H1 (cell line): ENCODE measurements at regions not wholly inside any gene's neighbourhood (a gene's known extent, or its start where the extent isn't known, plus 50 kb on each side); places are given as distances from the start of the nearest gene placed in this dataset.

Source experiments
- CTCF ChIA-PET: fragments of 300-600 bp; sonication (Branson Sonifier 250); formaldehyde crosslinking; loops from one replicate; lab custom pipeline; 2021; ENCODE audit not compliant: partially characterized antibody; lab: Charles Lee
- POLR2A ChIA-PET: fragments of 300-600 bp; sonication (Branson Sonifier 250); formaldehyde crosslinking; loops from one replicate; lab custom pipeline; 2021; ENCODE audit warnings: inconsistent platforms; ENCODE audit not compliant: partially characterized antibody; lab: Charles Lee
- DNase-seq, 2 experiments: peaks; one replicate each; pipeline versions ENCODE4 v3.0.0 to v3.0.0-alpha.2; 2010 to 2022; ENCODE audit warnings: low spot score in 2 of 2, low read depth in 1 of 2, mixed read lengths in 1 of 2
- FAIRE-seq: peaks from 2 replicates; lab custom pipeline; 2011; peaks lifted over from hg19 to GRCh38; lab: Jason Lieb, UNC
- H2AFZ ChIP-seq: 2 replicates; pipeline ENCODE4 v1.8.1; 2012; ENCODE audit warnings: low read length, inconsistent platforms
- H2AK5ac ChIP-seq: 2 replicates; pipeline ENCODE4 v1.6.1; 2013; ENCODE audit warnings: low read depth, low read length
- H2BK120ac ChIP-seq: replicated peaks from 2 replicates; pipeline ENCODE3; 2013; ENCODE audit warnings: low read depth, low read length, inconsistent platforms
- H2BK12ac ChIP-seq: 2 replicates; pipeline ENCODE4 v1.6.1; 2013; ENCODE audit warnings: low read depth, low read length
- H2BK15ac ChIP-seq: 2 replicates; pipeline ENCODE4 v1.6.1; 2013; ENCODE audit warnings: low read length
- H2BK20ac ChIP-seq: 2 replicates; pipeline ENCODE4 v1.6.1; 2013; ENCODE audit warnings: low read length
- H2BK5ac ChIP-seq: 2 replicates; pipeline ENCODE4 v1.6.1; 2013; ENCODE audit warnings: low read depth, low read length
- H3K14ac ChIP-seq: 2 replicates; pipeline ENCODE4 v1.6.1; 2013; ENCODE audit warnings: inconsistent platforms; ENCODE audit not compliant: insufficient read length
- H3K18ac ChIP-seq: 2 replicates; pipeline ENCODE4 v1.6.1; 2013; ENCODE audit warnings: low read length; ENCODE audit errors: extremely low read depth
- H3K23ac ChIP-seq: 2 replicates; pipeline ENCODE4 v1.6.1; 2013; ENCODE audit warnings: inconsistent platforms; ENCODE audit not compliant: insufficient read length
- H3K23me2 ChIP-seq: 2 replicates; pipeline ENCODE4 v1.6.1; 2013; ENCODE audit warnings: low read depth, low read length
- H3K27ac ChIP-seq: 2 replicates; pipeline ENCODE4 v1.6.1; 2011; ENCODE audit warnings: low read depth, low read length, inconsistent platforms
- H3K27me3 ChIP-seq, 4 experiments: replicated peaks in 1 of 4; 1 replicate in 1 of 4; 2 replicates in 3 of 4; pipeline versions ENCODE4 v1.6.1 to v1.8.1; 2011 to 2013; ENCODE audit warnings: low read length in 3 of 4, mild to moderate bottlenecking in 3 of 4, inconsistent platforms in 2 of 4, mixed read lengths in 2 of 4, moderate library complexity in 1 of 4; ENCODE audit not compliant: control insufficient read depth in 3 of 4, insufficient read depth in 3 of 4; ENCODE audit errors: extremely low read depth in 1 of 4
- H3K36me3 ChIP-seq, 4 experiments: 2 replicates each; pipeline versions ENCODE4 v1.6.1 to v1.8.1; 2011 to 2013; ENCODE audit warnings: mild to moderate bottlenecking in 4 of 4, low read length in 3 of 4, moderate library complexity in 2 of 4, control low read depth in 1 of 4, inconsistent platforms in 1 of 4; ENCODE audit not compliant: insufficient read depth in 4 of 4, control insufficient read depth in 2 of 4
- H3K4ac ChIP-seq: replicated peaks from 2 replicates; pipeline ENCODE3; 2013; ENCODE audit warnings: low read length, low read depth, mixed read lengths, inconsistent platforms; ENCODE audit not compliant: insufficient read length
- H3K4me1 ChIP-seq, 4 experiments: replicated peaks in 1 of 4; 1 replicate in 1 of 4; 2 replicates in 3 of 4; pipeline versions ENCODE4 v1.6.1 to v1.8.1; 2011 to 2013; ENCODE audit warnings: low read length in 3 of 4, inconsistent platforms in 2 of 4, mixed read lengths in 1 of 4; ENCODE audit not compliant: insufficient read depth in 4 of 4, control insufficient read depth in 3 of 4
- H3K4me2 ChIP-seq, 2 experiments: 2 replicates each; pipeline versions ENCODE4 v1.6.1 to v1.8.1; 2011 to 2013; ENCODE audit warnings: low read depth in 2 of 2, low read length in 2 of 2, control low read depth in 1 of 2, inconsistent platforms in 1 of 2, mild to moderate bottlenecking in 1 of 2; ENCODE audit not compliant: insufficient read depth in 1 of 2
- H3K4me3 ChIP-seq, 4 experiments: fragments of 200-600, 300-600 bp in 1 of 4; sonication (generic), shearing (Covaris generic), sonication (Bioruptor Twin) in 1 of 4; 2 replicates each; pipeline versions ENCODE4 v1.5.1 to v1.8.1; 2011 to 2016; ENCODE audit warnings: low read length in 4 of 4, low read depth in 3 of 4, control low read depth in 2 of 4, inconsistent platforms in 2 of 4, mild to moderate bottlenecking in 2 of 4, mixed read lengths in 1 of 4, moderate library complexity in 1 of 4; ENCODE audit not compliant: insufficient read depth in 2 of 4; ENCODE audit errors: extremely low read depth in 1 of 4
- H3K56ac ChIP-seq: replicated peaks from 2 replicates; pipeline ENCODE3; 2013; ENCODE audit warnings: low read depth, mild to moderate bottlenecking, mixed read lengths, low read length, inconsistent platforms; ENCODE audit not compliant: insufficient read length
- H3K79me1 ChIP-seq: 2 replicates; pipeline ENCODE4 v1.6.1; 2013; ENCODE audit warnings: low read depth, low read length, control low read depth
- H3K79me2 ChIP-seq, 2 experiments: 2 replicates each; pipeline versions ENCODE4 v1.6.1 to v1.8.1; 2012 to 2013; ENCODE audit warnings: low read length in 2 of 2, mild to moderate bottlenecking in 2 of 2, inconsistent platforms in 1 of 2; ENCODE audit not compliant: insufficient read depth in 2 of 2, control insufficient read depth in 1 of 2
- H3K9ac ChIP-seq, 4 experiments: replicated peaks in 1 of 4; 1 replicate in 1 of 4; 2 replicates in 3 of 4; pipeline versions ENCODE4 v1.6.1 to v1.8.1; 2011 to 2013; ENCODE audit warnings: low read depth in 3 of 4, low read length in 3 of 4, control low read depth in 2 of 4, mild to moderate bottlenecking in 2 of 4, moderate library complexity in 2 of 4, inconsistent platforms in 1 of 4; ENCODE audit errors: extremely low read depth in 1 of 4
- H3K9me3 ChIP-seq, 2 experiments: 2 replicates each; pipeline versions ENCODE4 v1.6.1 to v1.8.1; 2012 to 2013; ENCODE audit warnings: mild to moderate bottlenecking in 2 of 2, moderate library complexity in 2 of 2, control low read depth in 1 of 2, inconsistent platforms in 1 of 2, low read depth in 1 of 2, low read length in 1 of 2, mixed read lengths in 1 of 2; ENCODE audit not compliant: insufficient read depth in 2 of 2
- H4K20me1 ChIP-seq, 2 experiments: replicated peaks in 1 of 2; 2 replicates each; pipeline versions ENCODE3 to v1.8.1; 2011 to 2013; ENCODE audit warnings: inconsistent platforms in 2 of 2, low read length in 2 of 2, mild to moderate bottlenecking in 1 of 2; ENCODE audit not compliant: insufficient read depth in 2 of 2, control insufficient read depth in 1 of 2
- H4K5ac ChIP-seq: 2 replicates; pipeline ENCODE4 v1.6.1; 2013; ENCODE audit warnings: low read length, low read depth, mixed read lengths, inconsistent platforms; ENCODE audit not compliant: insufficient read length
- H4K8ac ChIP-seq: 2 replicates; pipeline ENCODE4 v1.8.0; 2013; ENCODE audit warnings: mild to moderate bottlenecking, moderate library complexity, low read length, inconsistent platforms; ENCODE audit not compliant: insufficient read depth; ENCODE audit errors: extremely low read depth
- H4K91ac ChIP-seq: replicated peaks from 2 replicates; pipeline ENCODE3; 2013; ENCODE audit warnings: low read length, mixed read lengths, inconsistent platforms; ENCODE audit not compliant: insufficient read length
- HDAC6 ChIP-seq: IDR thresholded peaks from one replicate; pipeline ENCODE4 v1.7.1; 2012; ENCODE audit warnings: low read depth, mild to moderate bottlenecking, inconsistent platforms, low read length, moderate library complexity
- NANOG ChIP-seq: IDR thresholded peaks from 2 replicates; pipeline ENCODE4 v1.6.1; 2011; ENCODE audit warnings: low read length, low read depth, mild to moderate bottlenecking, inconsistent platforms; ENCODE audit not compliant: insufficient read depth, poor library complexity, severe bottlenecking
- RXRA ChIP-seq: IDR thresholded peaks from 2 replicates; pipeline ENCODE4 v1.6.1; 2011; ENCODE audit warnings: low read depth, mild to moderate bottlenecking, low read length, moderate library complexity; ENCODE audit not compliant: insufficient read depth
- SIX5 ChIP-seq: IDR thresholded peaks from 2 replicates; pipeline ENCODE4 v1.6.1; 2011; ENCODE audit warnings: mild to moderate bottlenecking, low read depth, low read length
- TCF12 ChIP-seq: IDR thresholded peaks from 2 replicates; pipeline ENCODE4 v1.6.1; 2011; ENCODE audit warnings: low read depth, mild to moderate bottlenecking, low read length
- WGBS, 2 experiments: shearing (Covaris generic) in 1 of 2; methylation state at CpG; one replicate each; pipeline versions ENCODE4 v1.1.6 to v1.1.7; 2013 to 2015; ENCODE audit warnings: low lambda C conversion rate in 2 of 2, mixed read lengths in 2 of 2, inconsistent platforms in 1 of 2, low coverage in 1 of 2, missing lambda C conversion rate in 1 of 2; ENCODE audit not compliant: insufficient replicate concordance in 2 of 2, insufficient coverage in 1 of 2, insufficient read length in 1 of 2; ENCODE audit errors: extremely low coverage in 1 of 2, missing lambda C conversion rate in 1 of 2; 5-methylcytosine and 5-hydroxymethylcytosine counted together
- TF ChIP-seq, protein P1 (sequence below): IDR thresholded peaks from 2 replicates; pipeline ENCODE4 v1.6.1; 2012; ENCODE audit warnings: inconsistent platforms

DNA sequence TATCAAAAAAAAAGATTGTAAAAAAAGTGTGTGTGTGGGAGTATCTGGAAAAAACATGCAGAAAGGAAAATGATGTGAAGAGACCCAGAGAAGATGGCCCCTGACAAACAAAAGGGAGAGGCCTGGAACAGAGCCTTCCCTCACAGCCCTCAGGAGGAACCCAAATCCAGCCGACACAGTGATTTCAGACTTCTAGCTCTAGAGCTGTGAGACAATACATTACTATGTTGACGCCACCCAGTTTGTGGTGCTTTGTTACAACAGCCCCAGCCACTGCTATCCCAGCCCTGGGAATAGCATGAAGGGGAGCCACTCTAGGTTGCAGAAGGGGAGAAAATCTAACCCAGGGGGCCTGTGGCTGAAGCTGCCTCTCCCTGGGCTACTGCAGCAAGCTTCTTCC lies 59.0 kb upstream of the ZBTB7C start:
- Histone ChIP-seq H4K91ac (no peak overlapping the region), H3K23ac (no peak overlapping the region), H3K4me2 (no peak overlapping the region), H2BK15ac (no peak overlapping the region), H3K56ac (no peak overlapping the region), H3K18ac (no peak overlapping the region), H3K14ac (no peak overlapping the region), H3K4me1 (no peaks in the 10 kb centered on the region), H3K27ac (no peak overlapping the region), H3K4me3 (no peak overlapping the region), H3K79me1 (no peaks in the 10 kb centered on the region), H3K27me3 (no peaks in the 10 kb centered on the region), H3K9me3 (no peaks in the 10 kb centered on the region), H3K23me2 (no peaks in the 10 kb centered on the region), H2BK20ac (no peak overlapping the region), H2AFZ (no peak overlapping the region), H3K4ac (no peak overlapping the region), H4K5ac (no peak overlapping the region), H2BK12ac (no peak overlapping the region), H3K9ac (no peak overlapping the region), H4K20me1 (no peaks in the 10 kb centered on the region), H3K79me2 (no peaks in the 10 kb centered on the region), H4K8ac (no peak overlapping the region), H3K36me3 (no peaks in the 10 kb centered on the region), H2AK5ac (no peak overlapping the region), H2BK5ac (no peak overlapping the region), H2BK120ac (no peak overlapping the region)
- CTCF ChIA-PET: interaction anchor here (0.6 to 1.4 kb wide), 11 partner anchors 9 to 892 kb away, joined by 3 to 6 read pairs (median 3); no protein-coding TSS in a partner anchor
- TF ChIP-seq HDAC6 (no peak), RXRA (no peak), TCF12 (no peak), SIX5 (no peak), NANOG (no peak)
- TF ChIP-seq, protein P1, sequence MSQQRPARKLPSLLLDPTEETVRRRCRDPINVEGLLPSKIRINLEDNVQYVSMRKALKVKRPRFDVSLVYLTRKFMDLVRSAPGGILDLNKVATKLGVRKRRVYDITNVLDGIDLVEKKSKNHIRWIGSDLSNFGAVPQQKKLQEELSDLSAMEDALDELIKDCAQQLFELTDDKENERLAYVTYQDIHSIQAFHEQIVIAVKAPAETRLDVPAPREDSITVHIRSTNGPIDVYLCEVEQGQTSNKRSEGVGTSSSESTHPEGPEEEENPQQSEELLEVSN: no peak
- 89% methylated on average over 2 of the region's 2 CpGs; no CpG with 5 or more reads in 1 of the 2 experiments for WGBS, 2 experiments
- FAIRE-seq (no peak), DNase-seq (no peak)
- POLR2A ChIA-PET: no interaction called here
